H9 (cell line): ENCODE measurements at regions not wholly inside any gene's neighbourhood (a gene's known extent, or its start where the extent isn't known, plus 50 kb on each side); places are given as distances from the start of the nearest gene placed in this dataset.

Experiments
- DNase-seq: peaks from one replicate; pipeline ENCODE4 v3.0.0-alpha.2; 2017
- H2AFZ ChIP-seq: one replicate; pipeline ENCODE4 v1.6.1; 2013; ENCODE audit warnings: mild to moderate bottlenecking, low read length, control low read depth, moderate library complexity
- H2AK5ac ChIP-seq: 2 replicates; pipeline ENCODE4 v1.6.1; 2013; ENCODE audit warnings: low read length, control low read depth, mixed read lengths; ENCODE audit not compliant: insufficient read length
- H2BK120ac ChIP-seq: one replicate; pipeline ENCODE4 v1.6.1; 2013; ENCODE audit warnings: low read depth, mild to moderate bottlenecking, low read length, control low read depth, inconsistent platforms; ENCODE audit not compliant: poor library complexity, severe bottlenecking
- H2BK12ac ChIP-seq: 2 replicates; pipeline ENCODE4 v1.6.1; 2013; ENCODE audit warnings: low read length, control low read depth, mixed read lengths, low read depth; ENCODE audit not compliant: insufficient read length
- H2BK15ac ChIP-seq: 2 replicates; pipeline ENCODE4 v1.6.1; 2013; ENCODE audit warnings: low read depth, low read length, control low read depth
- H2BK20ac ChIP-seq: one replicate; pipeline ENCODE4 v1.6.1; 2013; ENCODE audit warnings: low read depth, mild to moderate bottlenecking, low read length, control low read depth, inconsistent platforms; ENCODE audit not compliant: poor library complexity, severe bottlenecking
- H2BK5ac ChIP-seq: 2 replicates; pipeline ENCODE4 v1.6.1; 2013; ENCODE audit warnings: low read length, control low read depth, mixed read lengths; ENCODE audit not compliant: insufficient read length
- H3K14ac ChIP-seq: 2 replicates; pipeline ENCODE4 v1.6.1; 2013; ENCODE audit warnings: low read length, control low read depth; ENCODE audit not compliant: insufficient read depth
- H3K18ac ChIP-seq: 2 replicates; pipeline ENCODE4 v1.6.1; 2013; ENCODE audit warnings: low read depth, mild to moderate bottlenecking, mixed read lengths, low read length, control low read depth; ENCODE audit not compliant: insufficient read length
- H3K23ac ChIP-seq: 2 replicates; pipeline ENCODE4 v1.6.1; 2013; ENCODE audit warnings: low read length, control low read depth, mixed read lengths, low read depth; ENCODE audit not compliant: insufficient read length
- H3K23me2 ChIP-seq: 2 replicates; pipeline ENCODE4 v1.6.1; 2013; ENCODE audit warnings: low read depth, mild to moderate bottlenecking, mixed read lengths, low read length, control low read depth; ENCODE audit not compliant: insufficient read length, poor library complexity, severe bottlenecking
- H3K27ac ChIP-seq: 2 replicates; pipeline ENCODE4 v1.5.1; 2013; ENCODE audit warnings: low read length, control low read depth, mixed read lengths, low read depth; ENCODE audit not compliant: insufficient read length
- H3K27me3 ChIP-seq: 2 replicates; pipeline ENCODE4 v1.6.1; 2013; ENCODE audit warnings: low read length, control low read depth, inconsistent platforms; ENCODE audit not compliant: insufficient read depth
- H3K4ac ChIP-seq: 2 replicates; pipeline ENCODE4 v1.6.1; 2013; ENCODE audit warnings: low read depth, mild to moderate bottlenecking, control low read depth, inconsistent platforms, low read length, moderate library complexity
- H3K4me1 ChIP-seq: 2 replicates; pipeline ENCODE4 v1.6.1; 2013; ENCODE audit warnings: low read length, control low read depth, inconsistent platforms; ENCODE audit not compliant: insufficient read depth
- H3K4me2 ChIP-seq: 2 replicates; pipeline ENCODE4 v1.6.1; 2013; ENCODE audit warnings: low read length, control low read depth, mixed read lengths; ENCODE audit not compliant: insufficient read length, insufficient read depth
- H3K56ac ChIP-seq: 2 replicates; pipeline ENCODE4 v1.6.1; 2013; ENCODE audit warnings: low read depth, mild to moderate bottlenecking, mixed read lengths, low read length, control low read depth; ENCODE audit not compliant: insufficient read length
- H3K79me1 ChIP-seq: 2 replicates; pipeline ENCODE4 v1.6.1; 2013; ENCODE audit warnings: low read depth, mild to moderate bottlenecking, moderate library complexity, low read length, control low read depth, inconsistent platforms; ENCODE audit not compliant: insufficient read depth, poor library complexity, severe bottlenecking
- H3K79me2 ChIP-seq: 2 replicates; pipeline ENCODE4 v1.6.1; 2013; ENCODE audit warnings: low read length, control low read depth, inconsistent platforms; ENCODE audit not compliant: insufficient read depth
- H3K9ac ChIP-seq: 2 replicates; pipeline ENCODE4 v1.6.1; 2013; ENCODE audit warnings: low read length, control low read depth, mixed read lengths; ENCODE audit not compliant: insufficient read length; ENCODE audit errors: extremely low read depth
- H3K9me3 ChIP-seq: one replicate; pipeline ENCODE4 v1.6.1; 2013; ENCODE audit warnings: low read depth, low read length, inconsistent platforms; ENCODE audit not compliant: control insufficient read depth
- H3T11ph ChIP-seq: one replicate; pipeline ENCODE4 v1.6.1; 2013; ENCODE audit warnings: mild to moderate bottlenecking, low read length, control low read depth, inconsistent platforms
- H4K20me1 ChIP-seq: one replicate; pipeline ENCODE4 v1.6.1; 2013; ENCODE audit not compliant: control insufficient read depth, insufficient read length, insufficient read depth
- H4K5ac ChIP-seq: 2 replicates; pipeline ENCODE4 v1.6.1; 2013; ENCODE audit warnings: low read depth, mild to moderate bottlenecking, mixed read lengths, low read length, control low read depth; ENCODE audit not compliant: insufficient read length
- H4K8ac ChIP-seq: replicated peaks from 2 replicates; pipeline ENCODE4 v1.6.1; 2013; ENCODE audit warnings: low read length, control low read depth, mixed read lengths, low read depth; ENCODE audit not compliant: insufficient read length
- H4K91ac ChIP-seq: 2 replicates; pipeline ENCODE4 v1.6.1; 2013; ENCODE audit warnings: low read depth, mild to moderate bottlenecking, moderate library complexity, mixed read lengths, low read length, control low read depth; ENCODE audit not compliant: insufficient read length
- H3K27ac Mint-ChIP-seq, 3 experiments: 2 replicates in 2 of 3; 3 replicates in 1 of 3; pipeline ENCODE4 v1.8.0; 2020 to 2021; ENCODE audit warnings: mixed read lengths in 3 of 3, mild to moderate bottlenecking in 1 of 3, moderate library complexity in 1 of 3
- H3K27me3 Mint-ChIP-seq: 2 replicates; pipeline ENCODE4 v1.8.0; 2021; ENCODE audit warnings: low read depth, mild to moderate bottlenecking, moderate library complexity, mixed read lengths
- H3K36me3 Mint-ChIP-seq, 3 experiments: 2 replicates in 2 of 3; 3 replicates in 1 of 3; pipeline ENCODE4 v1.8.0; 2020 to 2021; ENCODE audit warnings: low read depth in 3 of 3, mixed read lengths in 3 of 3; ENCODE audit not compliant: insufficient read depth in 1 of 3
- H3K4me1 Mint-ChIP-seq, 2 experiments: 2 replicates each; pipeline ENCODE4 v1.8.0; 2020; ENCODE audit warnings: mixed read lengths in 2 of 2
- H3K4me3 Mint-ChIP-seq, 2 experiments: 2 replicates in 1 of 2; 3 replicates in 1 of 2; pipeline ENCODE4 v1.8.0; 2020 to 2021; ENCODE audit warnings: mild to moderate bottlenecking in 2 of 2, mixed read lengths in 2 of 2, moderate library complexity in 1 of 2
- H3K9me3 Mint-ChIP-seq, 2 experiments: 2 replicates in 1 of 2; 3 replicates in 1 of 2; pipeline ENCODE4 v1.8.0; 2020; ENCODE audit warnings: mild to moderate bottlenecking in 2 of 2, mixed read lengths in 2 of 2, moderate library complexity in 1 of 2
- CTCF ChIP-seq: fragments of 200-600 bp; sonication (generic); conservative IDR thresholded peaks from 3 replicates; pipeline ENCODE4 v1.8.0; 2021; ENCODE audit warnings: antibody characterized with exemption, mild to moderate bottlenecking

GRCh38 chr11:29244355-29244754 lies 772.5 kb downstream of the KCNA4 start:
- no peak for TF ChIP-seq CTCF
- no peak overlapping the region for H4K8ac ChIP-seq
- no peak overlapping the region for H2AK5ac ChIP-seq
- no peaks in the 10 kb centered on the region for H3K79me1 ChIP-seq
- no peak overlapping the region for H3K9ac ChIP-seq
- H4K20me1 ChIP-seq = no peaks in the 10 kb centered on the region
- no peak overlapping the region for H4K5ac ChIP-seq
- H3K4me1 ChIP-seq = no peaks in the 10 kb centered on the region
- no peak overlapping the region for H2BK12ac ChIP-seq
- H3T11ph ChIP-seq = no peak overlapping the region
- no peaks in the 10 kb centered on the region for H3K79me2 ChIP-seq
- H3K4me1 Mint-ChIP-seq = no peaks in the 10 kb centered on the region
- H2BK20ac ChIP-seq = no peak overlapping the region
- no peak overlapping the region for H3K4me2 ChIP-seq
- H4K91ac ChIP-seq = no peak overlapping the region
- no peak overlapping the region for H3K4ac ChIP-seq
- H3K4me3 Mint-ChIP-seq = no peak overlapping the region
- no peak overlapping the region for H2BK5ac ChIP-seq
- no peaks in the 10 kb centered on the region for H3K27me3 ChIP-seq
- no peaks in the 10 kb centered on the region for H3K9me3 ChIP-seq
- H3K36me3 Mint-ChIP-seq = no peaks in the 10 kb centered on the region
- no peaks in the 10 kb centered on the region for H3K27me3 Mint-ChIP-seq
- H3K18ac ChIP-seq = no peak overlapping the region
- H3K23ac ChIP-seq = no peak overlapping the region
- H2AFZ ChIP-seq = no peak overlapping the region
- H3K27ac Mint-ChIP-seq = no peak overlapping the region
- no peak overlapping the region for H3K14ac ChIP-seq
- no peak for DNase-seq
- no peak overlapping the region for H3K56ac ChIP-seq
- no peak overlapping the region for H2BK15ac ChIP-seq
- H2BK120ac ChIP-seq = no peak overlapping the region
- H3K9me3 Mint-ChIP-seq = no peaks in the 10 kb centered on the region
- no peaks in the 10 kb centered on the region for H3K23me2 ChIP-seq
- no peak overlapping the region for H3K27ac ChIP-seq
